Fibroblast of pulmonary artery (primary cell): ENCODE measurements at regions not wholly inside any gene's neighbourhood (a gene's known extent, or its start where the extent isn't known, plus 50 kb on each side); places are given as distances from the start of the nearest gene placed in this dataset.

ENCODE experiments used
- DNase-seq: peaks from one replicate; pipeline ENCODE4 v3.0.0-alpha.2; 2010; ENCODE audit warnings: low read depth
- H3K4me3 ChIP-seq: replicated peaks from 2 replicates; pipeline ENCODE4 v1.5.1; 2011; ENCODE audit warnings: low read depth, mild to moderate bottlenecking, control low read depth, low read length, moderate library complexity
- TF ChIP-seq, protein P1 (sequence below): IDR thresholded peaks from 2 replicates; pipeline ENCODE4 v1.5.1; 2011; ENCODE audit warnings: mild to moderate bottlenecking, control low read depth, low read length, inconsistent platforms; ENCODE audit errors: missing control alignments

GRCh38 chr10:69739634-69740033 is 62.1 kb upstream of the COL13A1 start:
- TF ChIP-seq, protein P1, sequence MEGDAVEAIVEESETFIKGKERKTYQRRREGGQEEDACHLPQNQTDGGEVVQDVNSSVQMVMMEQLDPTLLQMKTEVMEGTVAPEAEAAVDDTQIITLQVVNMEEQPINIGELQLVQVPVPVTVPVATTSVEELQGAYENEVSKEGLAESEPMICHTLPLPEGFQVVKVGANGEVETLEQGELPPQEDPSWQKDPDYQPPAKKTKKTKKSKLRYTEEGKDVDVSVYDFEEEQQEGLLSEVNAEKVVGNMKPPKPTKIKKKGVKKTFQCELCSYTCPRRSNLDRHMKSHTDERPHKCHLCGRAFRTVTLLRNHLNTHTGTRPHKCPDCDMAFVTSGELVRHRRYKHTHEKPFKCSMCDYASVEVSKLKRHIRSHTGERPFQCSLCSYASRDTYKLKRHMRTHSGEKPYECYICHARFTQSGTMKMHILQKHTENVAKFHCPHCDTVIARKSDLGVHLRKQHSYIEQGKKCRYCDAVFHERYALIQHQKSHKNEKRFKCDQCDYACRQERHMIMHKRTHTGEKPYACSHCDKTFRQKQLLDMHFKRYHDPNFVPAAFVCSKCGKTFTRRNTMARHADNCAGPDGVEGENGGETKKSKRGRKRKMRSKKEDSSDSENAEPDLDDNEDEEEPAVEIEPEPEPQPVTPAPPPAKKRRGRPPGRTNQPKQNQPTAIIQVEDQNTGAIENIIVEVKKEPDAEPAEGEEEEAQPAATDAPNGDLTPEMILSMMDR, result no peak
- DNase-seq, result no peak
- H3K4me3 ChIP-seq, result no peak overlapping the region

DNA sequence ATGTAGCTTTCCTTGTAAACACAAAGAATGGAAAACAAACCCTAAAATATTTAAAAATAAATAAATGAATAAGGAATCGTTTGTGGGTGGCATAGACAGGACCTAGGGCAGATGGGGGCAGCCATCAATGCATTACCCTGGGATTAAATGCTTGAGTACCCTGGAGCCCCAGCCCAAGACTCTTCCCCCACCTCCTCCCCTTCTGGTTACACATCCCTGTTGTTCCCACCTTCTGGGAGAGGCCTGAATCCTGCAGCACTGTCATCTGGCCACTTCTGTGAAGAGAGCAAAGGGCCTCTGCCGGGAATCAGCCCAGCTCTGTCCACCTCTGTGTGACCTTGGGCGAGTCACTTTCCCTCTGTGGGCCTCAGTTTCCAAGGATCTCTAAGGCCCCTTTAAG is 61.6 kb upstream of the COL13A1 start:
- no peak overlapping the region for H3K4me3 ChIP-seq
- DNase-seq, result no peak
- TF ChIP-seq, protein P1, result no peak

DNA sequence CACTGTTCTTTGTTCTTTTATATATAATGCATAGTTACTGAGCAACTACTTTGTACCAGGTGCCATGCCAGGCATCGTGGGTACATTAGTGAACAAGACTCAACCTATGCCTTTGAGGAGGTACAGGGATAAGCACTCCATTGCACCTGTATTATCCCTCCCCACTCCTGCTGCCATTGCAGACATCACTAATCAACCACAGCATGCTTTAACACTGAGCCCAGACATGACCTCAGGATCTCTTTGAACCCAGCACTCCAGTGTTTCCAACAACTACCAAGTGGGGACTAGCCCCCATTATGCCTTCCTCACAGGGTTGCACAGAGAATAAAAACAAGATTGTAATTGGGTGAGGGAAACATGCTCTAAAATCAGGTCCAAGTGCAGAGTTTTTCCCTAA is 60.5 kb upstream of the COL13A1 start:
- TF ChIP-seq, protein P1, result no peak
- DNase-seq, result no peak

GRCh38 chr10:69741671-69742355 is 59.9 kb upstream of the COL13A1 start:
- DNase-seq, result no peak
- no peak overlapping the region for H3K4me3 ChIP-seq
- TF ChIP-seq, protein P1, result no peak

More for the DNA sequence above, 60.5 kb upstream of the COL13A1 start:
- H3K4me3 ChIP-seq, result no peak overlapping the region

DNA sequence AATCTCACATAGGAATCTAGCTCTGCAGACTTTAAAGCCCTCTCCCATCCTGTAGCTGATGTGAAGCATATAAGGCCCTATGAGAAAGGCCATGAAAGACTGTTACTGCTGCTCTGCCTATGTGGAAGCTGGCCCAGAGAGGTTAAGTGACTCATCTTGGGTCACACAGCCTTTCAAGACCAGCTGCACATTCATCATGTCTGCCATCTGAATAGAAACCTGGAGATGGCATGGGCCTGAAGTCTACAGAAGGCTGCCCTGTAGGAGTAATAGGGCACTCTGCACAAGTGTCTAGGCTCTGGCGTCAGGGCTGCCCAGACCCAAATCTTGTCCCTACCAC is 59.4 kb upstream of the COL13A1 start:
- TF ChIP-seq, protein P1, result no peak
- DNase-seq, result no peak
- H3K4me3 ChIP-seq, result no peak overlapping the region

DNA sequence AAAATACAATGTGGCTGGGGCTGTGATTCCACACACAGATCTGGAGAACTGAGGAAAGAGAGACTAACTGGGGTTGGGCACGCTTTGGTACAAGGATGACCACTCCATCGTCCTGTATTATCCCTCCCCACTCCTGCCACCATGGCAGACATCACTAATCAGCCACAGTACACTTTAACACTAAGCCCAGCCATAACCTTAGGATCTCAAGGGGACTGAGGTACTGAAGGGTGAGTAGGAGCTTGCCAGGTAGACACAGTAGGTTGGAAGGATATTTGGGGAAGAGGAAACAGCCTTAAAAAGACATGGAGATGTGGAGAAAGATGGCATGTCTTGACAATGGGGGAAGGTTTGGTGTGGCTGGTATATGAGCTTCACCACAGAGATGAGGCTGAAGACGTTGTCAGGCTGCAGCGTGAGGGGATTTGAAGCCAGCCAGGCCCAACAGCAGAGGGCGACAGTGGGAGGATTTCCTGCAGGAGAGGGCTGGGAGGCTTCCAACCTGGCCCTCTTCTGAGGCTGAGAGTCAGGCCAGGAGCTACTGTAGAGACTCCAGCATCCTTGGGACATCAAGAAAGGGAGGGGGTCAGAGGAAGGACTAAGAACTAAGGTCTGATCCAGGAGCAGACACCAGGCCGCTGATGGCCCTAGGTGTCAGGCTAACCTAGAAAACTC is 58.6 kb upstream of the COL13A1 start:
- no peak overlapping the region for H3K4me3 ChIP-seq
- DNase-seq, result peak; percentile 59
- TF ChIP-seq, protein P1, result peak; percentile 71

- H3K4me3 ChIP-seq, result no peak overlapping the region
- TF ChIP-seq, protein P1, result no peak
- DNase-seq, result no peak
These were observed 56.7 kb upstream of the COL13A1 start for GRCh38 chr10:69744971-69745370.
